Kidney capillary endothelial cell (primary cell): ENCODE measurements at regions not wholly inside any gene's neighbourhood (a gene's known extent, or its start where the extent isn't known, plus 50 kb on each side); places are given as distances from the start of the nearest gene placed in this dataset.
"Not testable (repeated sequence)": the region's sequence is repeated elsewhere in the genome, so short reads cannot be mapped to it uniquely, and the experiment has no call there.

Source experiments
- DNase-seq: peaks from one replicate; pipeline ENCODE4 v3.0.0-alpha.2; 2018; ENCODE audit warnings: low spot score

DNA sequence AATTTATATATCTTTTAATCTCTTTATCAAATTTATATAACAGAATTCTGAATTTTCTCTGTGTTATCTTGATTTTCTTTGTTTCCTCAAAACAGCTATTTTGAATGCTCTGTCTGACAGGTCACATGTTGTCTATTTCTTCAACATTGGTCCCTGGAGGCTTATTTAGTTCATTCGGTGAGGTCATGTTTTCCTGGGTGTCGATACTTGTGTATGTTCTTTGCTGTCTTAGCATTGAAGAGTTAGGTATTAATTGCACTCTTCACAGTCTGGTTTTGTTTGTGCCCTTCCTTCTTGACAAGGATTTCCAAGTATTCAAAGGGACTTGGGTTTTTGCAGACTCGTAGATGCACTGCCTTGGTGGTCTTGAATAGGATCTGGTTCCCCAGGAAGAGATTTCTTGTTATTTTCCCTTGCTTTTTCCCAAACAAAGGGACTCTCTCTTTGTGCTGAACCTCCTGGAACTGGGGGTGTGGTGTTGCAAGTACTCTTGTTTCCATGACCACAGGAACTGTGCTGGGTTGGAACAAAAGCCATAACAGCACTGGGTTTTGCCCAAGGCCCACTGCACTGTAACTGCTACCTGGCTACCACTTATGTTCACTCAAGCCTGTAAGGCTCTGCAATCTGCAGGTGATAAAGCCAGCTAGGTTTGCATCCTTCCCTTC, 1483.0 kb downstream of the CDH8 start:
- no peak for DNase-seq

DNA sequence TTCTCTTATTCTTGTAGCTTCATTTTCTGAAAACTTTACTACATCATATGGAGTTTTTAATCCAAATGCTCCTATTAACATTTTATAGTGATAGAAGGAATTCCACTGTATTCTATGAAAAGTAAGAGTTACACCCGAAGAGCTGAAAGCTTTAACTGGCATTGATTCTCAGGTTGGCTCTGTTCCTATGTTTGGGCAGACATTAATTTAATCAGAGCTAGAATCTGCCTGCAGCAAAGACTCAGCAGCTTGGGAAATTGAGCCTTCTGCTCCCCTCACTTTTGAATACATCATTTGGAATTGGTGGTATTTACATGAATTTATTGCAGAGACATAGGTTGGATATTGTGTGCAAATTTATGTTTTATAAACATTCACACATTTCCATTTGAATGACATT, 1494.7 kb downstream of the CDH8 start:
- no peak for DNase-seq

DNA sequence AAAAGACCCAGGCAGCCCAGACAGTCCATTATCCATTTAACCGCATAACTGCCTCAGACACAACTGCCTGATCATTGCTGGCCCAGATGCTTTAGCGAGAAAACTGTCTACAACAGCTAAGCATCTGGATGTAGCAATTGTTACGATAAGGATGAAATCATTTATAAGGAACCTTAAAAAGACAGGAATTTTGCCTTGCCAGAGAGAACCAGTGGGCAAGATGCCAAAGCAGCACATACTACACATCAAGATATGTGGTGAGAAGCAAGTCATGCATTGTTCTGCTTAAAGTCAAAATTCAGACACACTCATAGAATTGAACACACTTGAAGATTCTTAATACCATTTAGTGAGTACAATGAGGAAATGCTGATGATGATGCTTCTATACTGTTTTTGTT, 1525.3 kb downstream of the CDH8 start:
- no peak for DNase-seq

DNA sequence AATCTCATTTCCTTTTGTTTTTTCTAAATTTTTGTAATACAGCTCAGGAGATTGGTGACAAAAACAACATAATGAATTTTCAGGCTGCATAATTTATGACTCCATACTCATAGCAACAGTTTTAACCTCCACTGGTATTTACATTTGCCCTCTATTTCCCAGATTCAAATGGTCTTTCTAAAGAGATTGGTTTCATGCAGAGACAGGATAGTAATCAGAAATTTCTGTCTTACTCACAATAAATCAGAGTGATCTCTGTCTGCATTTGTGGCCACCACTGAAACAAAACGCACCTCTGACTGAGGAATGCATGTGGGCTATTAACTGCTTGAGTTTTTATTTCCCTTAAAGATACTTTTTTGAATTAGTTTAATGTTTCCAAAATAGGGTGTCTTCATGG, 1526.0 kb downstream of the CDH8 start:
- DNase-seq = no peak

DNA sequence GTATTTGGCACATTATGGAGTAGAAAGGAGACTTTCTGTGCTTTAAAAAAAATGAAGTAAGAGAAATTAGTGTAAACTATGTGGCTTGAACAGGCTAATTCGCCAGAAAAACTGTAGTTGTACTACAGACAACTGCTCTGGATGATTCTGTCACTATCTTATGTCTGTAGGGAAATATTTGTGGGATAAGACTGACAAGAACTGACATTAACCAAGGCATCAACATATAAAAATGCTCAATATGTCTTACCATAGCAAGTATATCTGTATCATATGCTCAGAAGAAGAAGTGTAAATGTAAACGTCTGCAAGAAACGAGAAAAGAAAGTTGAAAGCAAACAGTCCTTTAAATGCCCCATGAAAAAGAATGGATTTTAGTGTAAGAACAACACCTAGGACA, 1545.0 kb downstream of the CDH8 start:
- DNase-seq = no peak

DNA sequence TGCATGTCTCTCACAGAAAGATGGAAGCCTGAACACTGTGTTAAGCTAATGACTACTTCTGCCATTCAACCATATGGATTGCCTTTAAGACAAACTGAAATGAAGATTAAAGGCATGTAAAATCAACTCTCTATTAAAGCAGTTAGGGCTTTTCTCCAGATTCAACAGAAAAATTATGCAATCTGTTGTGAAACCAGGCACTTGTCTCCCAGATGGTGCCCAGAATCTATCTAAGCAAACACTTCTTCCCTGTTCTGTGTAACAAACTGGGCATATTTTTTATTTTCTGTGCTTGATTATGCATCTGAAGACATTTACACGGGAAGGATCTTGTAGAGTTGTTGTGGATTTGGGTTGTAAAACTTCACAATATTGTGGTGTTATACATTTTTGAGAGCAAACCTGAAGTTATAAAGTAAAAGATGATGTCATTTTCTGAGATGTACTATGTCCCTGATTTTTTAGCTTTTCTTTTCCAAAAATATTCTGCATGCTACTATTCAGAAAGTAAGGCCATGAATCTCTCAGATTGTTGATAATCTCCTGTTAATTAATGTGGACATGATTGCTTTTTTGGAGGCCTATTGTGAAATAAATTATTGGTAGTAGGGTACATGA, 1550.3 kb downstream of the CDH8 start:
- DNase-seq = no peak

DNA sequence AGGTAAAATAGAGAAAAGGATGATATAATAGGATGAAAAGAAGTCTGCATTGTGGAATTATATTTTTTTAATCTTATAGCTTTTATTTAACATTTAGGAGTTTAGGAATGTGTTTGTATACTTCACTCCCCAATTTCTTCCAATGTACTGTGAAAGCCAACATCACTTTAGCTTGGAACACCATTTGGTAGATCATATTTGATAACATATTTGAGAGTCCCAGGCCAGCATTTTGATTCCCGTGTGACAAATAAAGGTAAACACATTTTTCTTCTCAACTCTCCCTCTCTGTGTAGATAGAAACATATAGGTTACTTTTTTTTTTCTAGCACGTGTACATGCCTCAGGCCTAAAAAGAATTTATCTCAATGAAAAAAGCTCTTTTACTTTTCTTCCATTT, 1551.3 kb downstream of the CDH8 start:
- no peak for DNase-seq

DNA sequence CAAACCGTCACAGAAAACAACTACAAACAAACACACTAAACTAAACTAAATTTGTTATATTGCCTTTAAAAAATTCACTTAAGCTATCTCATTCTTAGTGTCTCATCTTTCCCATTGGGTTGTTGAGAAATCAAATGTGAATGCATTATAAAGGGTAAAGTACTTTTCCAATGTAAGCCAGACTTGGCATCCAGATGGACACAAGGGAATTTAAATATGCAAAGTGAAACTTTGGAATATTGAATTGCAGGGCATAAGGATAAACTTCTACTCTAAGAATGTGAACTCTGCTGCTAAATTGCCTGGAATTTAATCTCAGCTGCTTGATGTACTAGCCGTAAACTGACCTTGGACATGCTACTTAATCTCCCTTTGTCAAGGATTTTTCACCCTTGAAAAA, 1554.6 kb downstream of the CDH8 start:
- DNase-seq = no peak

DNA sequence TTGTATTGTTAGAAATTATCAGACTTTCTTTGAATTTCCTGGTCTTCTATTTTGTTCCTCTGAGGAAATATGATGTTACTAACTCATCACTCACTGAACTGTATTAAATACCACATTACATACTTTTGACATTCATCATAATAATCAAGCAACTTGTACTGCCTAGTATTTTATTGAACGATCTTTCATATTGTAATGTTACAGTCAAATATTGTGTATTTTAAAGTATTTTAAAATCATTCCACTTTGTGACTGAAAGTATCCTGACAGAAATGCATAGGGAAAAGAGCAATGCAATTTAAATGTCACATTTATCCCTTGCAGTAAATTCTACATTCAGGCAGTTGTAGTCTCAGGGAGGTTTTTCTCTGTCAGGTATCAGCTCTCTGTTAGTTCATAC, 1557.4 kb downstream of the CDH8 start:
- DNase-seq = no peak

DNA sequence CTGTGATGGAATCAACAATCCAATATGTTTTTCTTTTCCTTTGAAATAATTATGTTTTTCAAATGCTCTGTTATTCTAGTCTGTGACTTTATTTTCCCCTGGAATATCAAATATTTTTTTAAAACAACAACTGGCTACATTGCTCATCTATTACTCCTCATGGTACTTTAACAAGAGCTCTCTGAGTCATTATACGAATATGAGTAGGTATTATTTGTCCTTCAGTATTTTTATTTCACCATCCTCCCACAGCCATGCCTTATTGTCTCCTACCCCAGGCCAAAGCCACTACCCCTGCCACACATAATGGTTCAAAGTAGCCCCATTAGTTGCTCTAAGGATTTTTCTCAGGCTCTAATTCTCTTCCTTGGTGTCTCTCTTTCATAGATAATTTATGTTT, 1572.3 kb downstream of the CDH8 start:
- DNase-seq = no peak

DNA sequence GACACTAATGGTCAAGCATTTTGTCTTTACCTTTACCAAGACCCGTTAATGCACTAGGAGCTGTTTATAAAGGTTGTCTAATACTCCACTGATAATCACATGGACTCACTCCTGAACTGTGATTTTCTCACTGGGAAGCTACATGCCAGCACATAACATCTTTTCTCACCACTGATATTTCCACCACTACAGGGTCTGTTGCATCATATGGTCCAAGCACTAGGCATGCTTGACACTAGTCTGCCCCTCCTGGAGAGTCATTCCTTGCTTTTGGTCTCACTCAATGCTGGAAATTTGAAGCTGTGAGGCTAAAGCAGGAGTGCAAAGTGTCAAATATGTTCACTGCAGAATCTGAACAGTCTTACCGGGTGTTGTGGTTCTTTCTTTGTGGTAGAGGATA, 1576.8 kb downstream of the CDH8 start:
- DNase-seq = no peak

DNA sequence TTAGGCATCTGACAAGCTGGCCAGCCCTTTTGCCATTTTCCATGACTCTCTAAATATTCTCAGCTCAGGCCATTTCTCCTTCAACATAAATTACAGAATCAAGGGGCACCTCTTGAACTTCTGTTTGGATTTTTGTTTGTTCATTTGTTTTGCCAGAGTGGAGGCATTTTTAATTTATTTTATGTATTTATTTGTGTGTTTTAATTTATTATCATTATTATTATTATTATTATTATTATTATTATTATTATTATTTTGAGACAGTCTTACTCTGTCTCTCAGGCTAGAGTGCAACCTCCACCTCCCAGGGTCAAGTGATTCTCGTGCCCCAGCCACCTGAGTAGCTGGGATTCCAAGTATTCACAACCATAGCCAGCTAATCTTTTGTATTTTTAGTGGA, 1578.0 kb downstream of the CDH8 start:
- no peak for DNase-seq

DNA sequence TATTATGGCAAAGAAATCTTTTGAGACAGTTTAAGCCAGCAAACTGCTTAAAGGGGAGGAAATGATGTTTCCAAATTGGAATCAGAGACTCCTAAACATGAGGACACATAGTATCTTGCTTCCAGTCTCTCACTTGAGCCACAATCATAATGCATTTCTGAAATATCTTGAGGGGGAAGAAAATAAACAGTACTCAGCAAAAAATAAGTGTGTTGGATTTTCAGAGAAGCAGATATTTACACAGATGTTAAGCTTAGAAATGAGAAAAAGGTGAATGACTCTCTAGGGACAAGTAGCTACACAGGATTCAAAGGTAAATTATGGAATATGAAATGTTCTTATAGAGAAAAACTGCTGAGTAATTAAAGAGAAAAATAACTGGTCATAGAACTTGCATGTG, 1583.6 kb downstream of the CDH8 start:
- DNase-seq = no peak

DNA sequence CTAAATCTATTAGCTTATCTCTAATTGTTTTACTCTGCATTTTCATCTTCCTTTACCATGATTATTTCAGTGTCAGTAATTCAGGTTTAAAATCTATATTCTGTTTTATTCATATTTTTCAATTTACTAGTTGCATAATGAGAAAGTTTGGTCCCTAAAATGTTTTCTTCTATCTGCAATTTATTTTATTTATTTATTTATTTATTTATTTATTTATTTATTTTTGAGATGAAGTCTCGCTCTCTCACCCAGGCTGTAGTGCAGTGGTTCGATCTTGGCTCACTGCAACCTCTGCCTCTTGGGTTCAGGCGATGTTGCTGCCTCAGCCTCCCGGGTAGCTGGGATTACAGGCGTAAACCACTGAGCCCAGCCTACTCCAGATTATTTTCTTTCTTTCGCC, 1597.3 kb downstream of the CDH8 start:
- DNase-seq = no peak

DNA sequence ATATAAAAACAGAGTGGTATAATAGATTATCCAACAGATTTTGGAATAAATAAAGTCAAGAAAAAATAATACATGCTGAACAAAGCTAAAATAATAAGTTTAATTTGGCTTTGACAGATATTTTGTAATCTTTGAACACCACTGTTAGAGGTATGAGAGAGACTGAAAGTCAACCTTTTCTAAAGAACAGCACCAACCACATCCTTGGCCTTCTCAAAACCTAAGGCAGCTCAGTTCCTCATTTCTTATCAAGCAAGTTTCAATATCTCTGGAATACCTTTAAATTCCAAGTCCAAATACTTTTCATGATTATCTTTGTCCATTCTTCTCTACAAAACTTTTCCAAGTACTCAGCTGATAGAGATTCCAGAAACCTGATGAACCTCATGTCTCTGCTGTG, 1603.8 kb downstream of the CDH8 start:
- DNase-seq = no peak

DNA sequence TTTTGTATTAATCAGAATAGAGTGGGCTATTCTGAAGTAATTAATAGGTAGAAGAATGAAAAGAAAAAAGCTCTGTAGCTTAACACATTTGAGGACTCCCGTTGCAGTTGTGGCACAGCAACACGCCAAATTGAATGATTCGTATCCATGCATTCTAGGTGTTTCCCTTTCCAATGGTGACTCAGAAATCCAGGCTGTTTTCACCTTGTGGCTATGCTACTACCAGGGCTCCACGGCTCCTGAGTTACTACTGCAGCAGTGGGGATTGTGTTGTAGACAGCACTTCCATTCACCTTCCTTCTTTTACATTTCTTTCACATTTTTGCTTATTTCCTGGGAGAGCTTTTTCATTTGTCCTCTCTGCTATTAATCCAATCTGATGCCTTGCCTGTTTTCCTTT, 1616.4 kb downstream of the CDH8 start:
- DNase-seq = no peak

DNA sequence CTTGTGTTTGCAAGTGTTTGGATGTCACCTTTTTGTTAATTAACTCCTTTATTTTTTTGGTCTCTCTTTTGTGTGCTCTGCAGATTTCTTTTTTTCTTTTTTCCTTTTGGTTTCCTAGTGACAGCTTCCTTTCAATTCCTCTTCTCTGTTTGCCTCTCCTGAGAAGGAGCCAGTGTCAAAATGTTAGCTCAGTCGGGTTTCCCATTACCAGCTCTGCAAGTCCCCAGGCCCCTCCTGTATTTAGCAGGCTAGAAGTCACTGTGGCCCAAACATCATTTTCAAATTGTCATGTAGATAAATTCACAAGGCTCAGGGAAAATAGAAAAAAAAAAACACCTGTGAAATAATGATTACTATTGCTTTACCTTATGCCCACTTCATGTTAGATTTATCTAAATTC, 1621.6 kb downstream of the CDH8 start:
- DNase-seq = no peak

DNA sequence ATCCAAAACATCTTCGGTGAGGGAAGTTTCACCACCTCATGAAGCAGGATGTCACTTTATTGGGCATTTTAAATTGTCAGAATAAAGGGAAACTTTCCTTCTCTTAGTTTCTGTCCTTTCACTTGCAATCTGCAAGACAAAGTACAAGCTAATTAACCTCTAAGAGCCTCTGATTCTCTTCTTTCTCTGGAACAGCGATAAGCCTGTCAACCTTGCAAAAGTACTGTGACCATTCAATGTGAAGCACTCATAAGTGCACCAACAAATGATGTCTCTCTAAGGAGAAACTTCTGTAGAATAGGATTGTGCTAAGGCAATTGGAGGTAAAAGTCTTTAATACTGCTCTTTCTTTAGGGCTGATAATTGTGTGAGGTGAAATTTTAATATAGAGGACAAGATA, 1622.3 kb downstream of the CDH8 start:
- no peak for DNase-seq

DNA sequence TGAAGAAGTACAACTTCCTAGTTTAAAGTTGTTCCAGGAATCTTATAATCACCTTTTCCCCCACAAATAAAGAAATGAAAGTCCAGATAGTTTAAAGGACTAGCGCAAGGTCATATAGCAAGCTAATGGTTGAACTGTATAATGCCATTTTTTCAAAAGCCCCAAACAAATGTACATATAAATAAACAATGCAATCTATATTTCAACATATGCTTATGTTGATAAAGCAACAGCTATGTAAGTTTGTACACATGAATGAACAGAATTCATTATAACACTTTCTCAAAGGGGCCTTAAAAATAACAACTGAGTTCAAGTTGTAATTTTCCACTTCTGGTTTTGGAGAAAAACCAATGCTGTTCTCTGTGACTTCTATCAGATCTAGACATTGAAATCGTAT, 1628.6 kb downstream of the CDH8 start:
- no peak for DNase-seq

DNA sequence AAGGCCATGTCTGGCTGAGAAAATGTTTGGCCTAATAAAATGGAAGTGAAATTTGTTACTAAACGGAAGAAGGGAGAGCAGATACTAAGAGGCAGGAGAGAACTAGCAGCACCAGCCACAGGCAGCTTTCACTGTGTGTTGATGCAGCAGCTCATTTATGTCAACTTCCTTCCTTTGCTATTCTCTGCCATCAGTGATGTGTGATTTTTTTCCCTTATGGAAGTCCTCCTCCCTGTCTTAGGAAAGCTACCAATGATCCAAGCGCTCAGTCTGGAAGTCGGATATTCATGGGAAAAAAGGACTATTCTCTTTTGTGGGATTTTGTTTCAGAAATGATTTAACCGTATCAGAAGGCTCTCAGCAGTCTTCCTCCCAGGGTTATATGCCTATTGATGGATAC, 1629.2 kb downstream of the CDH8 start:
- DNase-seq = no peak

DNA sequence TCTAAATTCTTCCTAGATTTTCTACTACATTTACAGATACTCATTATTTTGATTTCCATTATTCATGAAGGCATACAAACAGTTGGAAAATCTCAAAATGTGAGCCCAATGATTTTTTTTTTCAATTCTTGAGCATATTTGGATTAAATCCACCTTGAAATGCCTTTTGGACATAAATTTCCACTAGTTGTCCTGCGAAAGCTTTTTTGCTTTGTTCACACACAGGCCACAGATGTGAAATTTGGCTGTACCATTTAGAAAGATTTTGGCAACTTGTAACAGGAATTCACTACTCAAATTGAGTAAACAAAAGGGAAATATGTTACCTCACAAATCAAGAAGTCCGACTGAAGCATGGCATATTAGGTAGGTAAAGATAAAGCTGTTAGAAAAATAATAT, 1631.0 kb downstream of the CDH8 start:
- DNase-seq = no peak

DNA sequence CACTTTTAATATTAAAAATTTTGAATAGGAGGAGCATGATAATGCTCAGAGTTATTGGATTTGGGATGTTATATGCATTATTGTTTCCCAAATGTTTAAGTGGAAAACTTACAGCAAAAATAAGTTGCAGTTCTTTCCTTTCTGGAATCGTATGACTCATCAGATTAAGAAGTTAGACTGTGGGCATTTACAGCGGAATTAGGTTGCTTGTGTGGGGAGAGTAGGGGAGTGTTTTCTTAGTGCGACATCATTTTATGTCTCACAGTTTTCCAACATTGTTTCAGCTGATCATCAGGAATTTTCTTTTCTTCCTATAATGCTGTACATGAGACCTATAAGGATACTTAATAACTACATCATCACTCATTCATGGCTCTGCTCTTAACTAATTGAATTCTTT, 1631.8 kb downstream of the CDH8 start:
- DNase-seq = no peak

DNA sequence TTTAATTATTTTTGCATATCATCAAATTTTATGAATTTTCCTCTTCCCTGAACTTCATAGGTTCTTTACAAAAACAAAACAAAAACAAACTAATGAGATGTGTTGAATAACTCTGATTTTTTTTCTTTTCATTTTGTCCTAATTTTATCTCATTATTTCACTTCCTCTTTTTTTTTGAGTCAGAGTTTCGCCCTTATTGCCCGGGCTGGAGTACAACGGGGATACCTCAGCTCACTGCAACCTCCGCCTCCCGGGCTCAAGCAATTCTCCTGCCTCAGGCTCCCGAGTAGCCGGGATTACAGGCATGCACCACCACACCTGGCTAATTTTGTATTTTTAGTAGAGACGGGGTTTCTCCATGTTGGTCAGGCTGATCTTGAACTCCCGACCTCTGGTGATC, 1633.3 kb downstream of the CDH8 start:
- DNase-seq = not testable (repeated sequence)

DNA sequence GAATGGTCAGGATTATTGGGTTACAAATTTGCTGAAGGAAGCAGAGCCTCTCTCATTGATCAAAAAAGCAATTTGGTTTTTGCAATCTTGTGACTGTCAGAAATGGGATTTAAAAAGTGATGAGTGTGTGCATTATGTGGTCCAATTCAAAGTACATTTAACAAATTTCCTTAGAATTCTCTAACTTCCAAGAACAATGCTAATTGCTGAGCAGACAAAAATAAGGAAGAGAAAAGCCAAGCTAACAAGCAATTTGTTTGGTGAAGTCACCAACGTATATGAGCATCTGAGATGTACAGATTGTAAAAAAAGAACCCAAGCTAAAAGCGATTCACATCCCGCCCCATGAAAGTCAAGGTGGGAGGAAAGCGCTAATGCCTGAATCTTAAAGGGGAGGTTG, 1643.9 kb downstream of the CDH8 start:
- DNase-seq = no peak
